Kidney (tissue), 13 donors: ENCODE measurements at regions not wholly inside any gene's neighbourhood (a gene's known extent, or its start where the extent isn't known, plus 50 kb on each side); places are given as distances from the start of the nearest gene placed in this dataset.

Experiments used
- DNase-seq, 5 donors: peaks; one replicate each; pipeline ENCODE4 v3.0.0-alpha.2; 2013 to 2020
- FAIRE-seq: peaks from 2 replicates; lab custom pipeline; 2012; peaks lifted over from hg19 to GRCh38; lab: Jason Lieb, UNC
- H3K27ac ChIP-seq, 2 donors: one replicate each; pipeline ENCODE4 v1.7.0; 2013; ENCODE audit warnings: low read depth in 2 of 2, low read length in 2 of 2, inconsistent platforms in 1 of 2
- H3K27me3 ChIP-seq: one replicate; pipeline ENCODE4 v1.7.1; 2013; ENCODE audit warnings: low read length, inconsistent platforms; ENCODE audit not compliant: control insufficient read depth, insufficient read depth
- H3K36me3 ChIP-seq, 3 donors: one replicate each; pipeline versions ENCODE4 v1.7.0 to v1.7.1; 2013; ENCODE audit warnings: low read length in 3 of 3, control low read depth in 1 of 3, inconsistent platforms in 1 of 3; ENCODE audit not compliant: insufficient read depth in 3 of 3, control insufficient read depth in 2 of 3
- H3K4me1 ChIP-seq, 3 donors: one replicate each; pipeline versions ENCODE4 v1.7.0 to v1.7.1; 2013; ENCODE audit warnings: low read length in 3 of 3, inconsistent platforms in 1 of 3, low read depth in 1 of 3; ENCODE audit not compliant: control insufficient read depth in 2 of 3, insufficient read depth in 2 of 3
- H3K4me3 ChIP-seq, 3 donors: one replicate each; pipeline versions ENCODE4 v1.7.0 to v1.8.1; 2013; ENCODE audit warnings: low read length in 3 of 3, control low read depth in 1 of 3, inconsistent platforms in 1 of 3
- H3K9ac ChIP-seq, 3 donors: one replicate each; pipeline versions ENCODE4 v1.7.0 to v1.7.1; 2013; ENCODE audit warnings: low read length in 3 of 3, control low read depth in 1 of 3, inconsistent platforms in 1 of 3
- H3K9me3 ChIP-seq, 3 donors: one replicate each; pipeline versions ENCODE4 v1.7.0 to v1.7.1; 2013; ENCODE audit warnings: low read length in 3 of 3, control low read depth in 1 of 3, inconsistent platforms in 1 of 3; ENCODE audit not compliant: control insufficient read depth in 2 of 3, insufficient read depth in 1 of 3
- intact Hi-C: fragments of 100-400 bp; cut with DNase I; formaldehyde crosslinking; loops from one replicate; pipeline ENCODE4 v1.11.1; 2022
- TF ChIP-seq, protein P1 (sequence below): IDR thresholded peaks from 3 replicates; pipeline ENCODE4 v1.5.1; 2012; ENCODE audit warnings: mild to moderate bottlenecking, moderate library complexity, borderline replicate concordance; ENCODE audit not compliant: insufficient read depth; ENCODE audit errors: extremely low read depth
- donor health status: control.
- donor health status: control.
- donor health status: control.
- donor health status: control.
- donor health status: control.
- donor health status: DM: yes; HTN: yes; CAD: no.
- donor health status: Normal renal cell carcinoma (clear cell type).

DNA sequence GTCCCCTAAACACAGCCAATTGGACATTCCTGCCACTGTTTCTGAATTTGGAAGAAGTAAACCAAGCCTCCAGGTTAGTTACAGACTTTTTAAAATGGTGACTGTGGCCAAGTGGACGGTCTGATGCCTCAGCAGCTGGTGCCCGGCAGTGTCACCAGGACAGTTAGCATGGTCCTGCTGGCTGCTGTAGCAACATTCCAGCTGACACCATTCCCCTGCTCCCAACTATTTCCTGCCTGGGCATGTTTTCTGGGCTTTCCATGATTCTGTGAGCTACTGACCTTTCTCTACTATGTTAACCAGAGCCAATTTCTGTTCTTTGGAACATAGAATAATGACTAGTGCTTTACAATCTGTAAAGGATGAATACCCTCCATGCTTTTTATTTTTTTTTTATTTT lies 95.0 kb downstream of the TLR5 start:
- TF ChIP-seq, protein P1, sequence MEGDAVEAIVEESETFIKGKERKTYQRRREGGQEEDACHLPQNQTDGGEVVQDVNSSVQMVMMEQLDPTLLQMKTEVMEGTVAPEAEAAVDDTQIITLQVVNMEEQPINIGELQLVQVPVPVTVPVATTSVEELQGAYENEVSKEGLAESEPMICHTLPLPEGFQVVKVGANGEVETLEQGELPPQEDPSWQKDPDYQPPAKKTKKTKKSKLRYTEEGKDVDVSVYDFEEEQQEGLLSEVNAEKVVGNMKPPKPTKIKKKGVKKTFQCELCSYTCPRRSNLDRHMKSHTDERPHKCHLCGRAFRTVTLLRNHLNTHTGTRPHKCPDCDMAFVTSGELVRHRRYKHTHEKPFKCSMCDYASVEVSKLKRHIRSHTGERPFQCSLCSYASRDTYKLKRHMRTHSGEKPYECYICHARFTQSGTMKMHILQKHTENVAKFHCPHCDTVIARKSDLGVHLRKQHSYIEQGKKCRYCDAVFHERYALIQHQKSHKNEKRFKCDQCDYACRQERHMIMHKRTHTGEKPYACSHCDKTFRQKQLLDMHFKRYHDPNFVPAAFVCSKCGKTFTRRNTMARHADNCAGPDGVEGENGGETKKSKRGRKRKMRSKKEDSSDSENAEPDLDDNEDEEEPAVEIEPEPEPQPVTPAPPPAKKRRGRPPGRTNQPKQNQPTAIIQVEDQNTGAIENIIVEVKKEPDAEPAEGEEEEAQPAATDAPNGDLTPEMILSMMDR: no peak
- Histone ChIP-seq H3K4me1 (no peaks in the 10 kb centered on the region), H3K27ac (no peak overlapping the region), H3K27me3 (no peaks in the 10 kb centered on the region), H3K36me3 (no peaks in the 10 kb centered on the region), H3K9ac (no peak overlapping the region), H3K9me3 (no peaks in the 10 kb centered on the region), H3K4me3 (no peak overlapping the region)
- DNase-seq: no peak
- no peak for FAIRE-seq
- intact Hi-C loops: no loop called here

DNA sequence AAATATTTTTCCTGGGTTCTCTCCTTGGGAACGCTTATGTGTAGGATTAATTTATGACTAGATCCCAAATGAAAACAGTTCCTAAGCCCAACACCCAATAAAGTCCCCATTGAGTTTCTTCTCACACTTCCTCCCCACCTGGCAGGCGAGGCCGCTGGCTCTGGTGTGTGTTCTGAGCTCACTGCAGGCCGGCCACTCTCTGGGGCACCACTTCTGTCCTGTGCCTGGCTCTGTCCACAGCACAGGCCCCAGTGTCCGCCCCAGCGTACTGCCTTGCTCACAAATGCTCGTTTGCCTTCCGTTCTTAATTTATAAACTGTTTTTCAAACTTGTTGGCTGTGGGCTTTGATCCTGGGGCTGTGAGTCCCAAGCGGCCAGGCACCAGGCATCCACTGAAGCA lies 90.6 kb downstream of the TLR5 start:
- no peak overlapping the region for H3K9ac ChIP-seq
- H3K9me3 ChIP-seq: no peaks in the 10 kb centered on the region
- H3K27me3 ChIP-seq: no peaks in the 10 kb centered on the region
- no peak overlapping the region for H3K4me3 ChIP-seq
- TF ChIP-seq, protein P1: no peak
- no peak for FAIRE-seq
- H3K4me1 ChIP-seq: no peaks in the 10 kb centered on the region
- intact Hi-C loops: no loop called here
- H3K27ac ChIP-seq: no peak overlapping the region
- H3K36me3 ChIP-seq: no peaks in the 10 kb centered on the region
- DNase-seq: no peak

DNA sequence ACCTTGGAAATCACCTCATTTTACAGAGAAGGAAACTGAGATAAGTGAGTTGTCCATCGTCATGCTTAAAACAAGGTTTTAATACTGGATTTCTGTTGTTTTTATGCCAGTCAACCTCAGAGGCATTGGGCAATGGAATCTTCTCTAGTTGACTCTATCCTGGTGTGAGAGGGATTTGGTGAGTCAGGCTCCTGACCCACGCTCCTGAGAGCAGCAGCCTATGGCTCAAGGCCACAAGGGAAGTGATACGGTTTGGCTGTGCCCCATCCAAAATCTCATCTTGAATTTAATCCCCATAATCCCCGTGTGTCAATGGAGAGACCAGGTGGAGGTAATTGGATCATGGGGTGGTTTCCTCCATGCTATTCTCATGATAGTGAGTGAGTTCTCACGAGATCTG lies 90.1 kb downstream of the TLR5 start:
- Histone ChIP-seq H3K9ac (no peak overlapping the region), H3K4me1 (no peaks in the 10 kb centered on the region), H3K27me3 (no peaks in the 10 kb centered on the region), H3K27ac (no peak overlapping the region), H3K4me3 (no peak overlapping the region), H3K36me3 (no peaks in the 10 kb centered on the region), H3K9me3 (no peaks in the 10 kb centered on the region)
- DNase-seq (no peak), FAIRE-seq (no peak)
- TF ChIP-seq, protein P1: no peak
- intact Hi-C loops: no loop called here

DNA sequence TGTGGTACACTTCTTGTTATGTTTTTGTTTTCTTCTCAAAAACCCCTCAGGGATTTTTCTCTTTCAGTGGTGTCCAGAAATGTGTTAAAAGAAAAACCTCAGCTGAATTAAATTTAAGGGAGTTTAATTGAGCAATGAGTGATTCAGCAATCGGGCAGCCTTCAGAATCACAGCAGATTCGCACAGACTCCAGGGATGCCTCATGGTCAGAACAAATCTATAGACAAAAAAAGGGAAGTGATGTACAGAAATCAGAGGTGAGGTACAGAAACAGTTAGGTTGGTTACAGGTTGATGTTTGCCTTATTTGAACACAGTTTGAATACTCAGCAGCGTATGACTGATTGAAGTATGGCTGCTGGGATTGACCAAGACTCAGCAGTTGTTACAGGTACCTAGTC lies 86.2 kb downstream of the TLR5 start:
- TF ChIP-seq, protein P1: no peak
- Histone ChIP-seq H3K9ac (no peak overlapping the region), H3K27ac (no peak overlapping the region), H3K4me3 (no peak overlapping the region), H3K27me3 (no peaks in the 10 kb centered on the region), H3K4me1 (no peaks in the 10 kb centered on the region), H3K36me3 (no peaks in the 10 kb centered on the region), H3K9me3 (no peaks in the 10 kb centered on the region)
- FAIRE-seq (no peak), DNase-seq (no peak)
- intact Hi-C loops: no loop called here
